KMS-11 (cell line): ENCODE measurements at regions not wholly inside any gene's neighbourhood (a gene's known extent, or its start where the extent isn't known, plus 50 kb on each side); places are given as distances from the start of the nearest gene placed in this dataset.

ENCODE experiments used
- H2AFZ ChIP-seq: fragments of 200-600 bp; sonication (generic); 2 replicates; pipeline ENCODE4 v1.6.1; 2016; ENCODE audit warnings: antibody characterized with exemption, mixed run types, low read depth
- H3K27ac ChIP-seq: fragments of 200-600 bp; sonication (generic); 2 replicates; pipeline ENCODE4 v1.6.1; 2016; ENCODE audit warnings: mild to moderate bottlenecking, mixed run types
- H3K27me3 ChIP-seq: fragments of 200-600 bp; sonication (generic); 2 replicates; pipeline ENCODE4 v1.6.1; 2017; ENCODE audit warnings: mild to moderate bottlenecking, low read depth, mixed run types, moderate library complexity; ENCODE audit not compliant: insufficient read depth
- H3K36me3 ChIP-seq: fragments of 200-600 bp; sonication (generic); 2 replicates; pipeline ENCODE4 v1.6.1; 2017; ENCODE audit warnings: mild to moderate bottlenecking, mixed run types; ENCODE audit not compliant: insufficient read depth
- H3K4me1 ChIP-seq: fragments of 200-600 bp; sonication (generic); 2 replicates; pipeline ENCODE4 v1.6.1; 2016; ENCODE audit warnings: mild to moderate bottlenecking, low read depth, mixed run types; ENCODE audit not compliant: poor library complexity, severe bottlenecking
- H3K4me2 ChIP-seq: fragments of 200-600 bp; sonication (generic); 2 replicates; pipeline ENCODE4 v1.7.0; 2016; ENCODE audit warnings: mild to moderate bottlenecking, mixed run types
- H3K4me3 ChIP-seq: fragments of 200-600 bp; sonication (generic); IDR thresholded peaks from 2 replicates; pipeline ENCODE4 v1.6.1; 2017; ENCODE audit warnings: low read depth, low read length, mixed read lengths; ENCODE audit not compliant: insufficient read depth
- H3K79me2 ChIP-seq: fragments of 200-600 bp; sonication (generic); 2 replicates; pipeline ENCODE4 v1.6.1; 2016; ENCODE audit warnings: low read depth, mixed run types; ENCODE audit not compliant: insufficient read depth
- H3K9ac ChIP-seq: fragments of 200-600 bp; sonication (generic); 2 replicates; pipeline ENCODE4 v1.6.1; 2016; ENCODE audit warnings: mild to moderate bottlenecking, mixed run types
- H4K20me1 ChIP-seq: fragments of 200-600 bp; sonication (generic); 2 replicates; pipeline ENCODE4 v1.6.1; 2016; ENCODE audit warnings: mild to moderate bottlenecking, mixed run types; ENCODE audit not compliant: insufficient read depth
- TF ChIP-seq, protein P1 (sequence below): fragments of 200-600 bp; sonication (generic); conservative IDR thresholded peaks from 2 replicates; pipeline ENCODE4 v1.6.1; 2017; ENCODE audit warnings: low read depth, mild to moderate bottlenecking, antibody characterized with exemption, low read length, moderate library complexity, mixed read lengths

DNA sequence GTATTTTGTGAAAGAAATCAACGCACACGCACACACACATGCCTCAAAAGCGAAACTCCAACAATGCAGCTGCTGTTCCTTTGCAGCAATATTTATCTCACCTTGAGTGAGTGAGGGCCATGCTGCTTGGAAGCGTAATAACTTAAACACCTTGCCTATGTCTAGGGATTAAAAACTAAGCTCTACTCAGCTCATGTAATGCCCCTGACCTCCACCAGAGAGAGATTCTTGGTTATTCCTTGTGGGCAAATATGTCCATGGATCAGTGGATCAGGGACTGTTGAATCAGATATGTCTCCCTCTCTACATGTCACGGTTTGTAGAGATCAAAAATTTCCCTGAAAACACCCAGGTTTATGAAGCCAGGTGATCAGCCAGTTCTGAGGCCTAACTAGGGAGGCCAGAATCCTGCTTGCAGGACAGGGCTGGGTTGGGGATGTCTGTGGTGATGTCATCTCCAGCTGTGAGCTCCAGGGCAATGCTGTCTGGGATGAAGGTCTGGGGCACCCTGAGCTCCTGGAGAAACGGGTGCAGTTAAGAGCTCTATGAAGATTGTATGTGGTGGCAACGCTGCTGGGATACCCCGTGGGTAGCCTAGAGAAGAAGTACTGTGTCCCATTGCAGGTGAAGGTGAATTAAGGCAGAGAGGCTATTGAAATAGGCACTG is 149.4 kb downstream of the KCNJ12 start:
- Histone ChIP-seq H3K9ac (no peak overlapping the region), H3K79me2 (no peaks in the 10 kb centered on the region), H4K20me1 (no peaks in the 10 kb centered on the region), H3K27me3 (peaks cover 3% of the 10 kb centered on the region; the same call in 1 of the 2 replicates), H2AFZ (no peak overlapping the region), H3K36me3 (no peaks in the 10 kb centered on the region), H3K27ac (no peak overlapping the region), H3K4me1 (no peaks in the 10 kb centered on the region), H3K4me2 (no peak overlapping the region), H3K4me3 (no peak overlapping the region)
- TF ChIP-seq, protein P1, sequence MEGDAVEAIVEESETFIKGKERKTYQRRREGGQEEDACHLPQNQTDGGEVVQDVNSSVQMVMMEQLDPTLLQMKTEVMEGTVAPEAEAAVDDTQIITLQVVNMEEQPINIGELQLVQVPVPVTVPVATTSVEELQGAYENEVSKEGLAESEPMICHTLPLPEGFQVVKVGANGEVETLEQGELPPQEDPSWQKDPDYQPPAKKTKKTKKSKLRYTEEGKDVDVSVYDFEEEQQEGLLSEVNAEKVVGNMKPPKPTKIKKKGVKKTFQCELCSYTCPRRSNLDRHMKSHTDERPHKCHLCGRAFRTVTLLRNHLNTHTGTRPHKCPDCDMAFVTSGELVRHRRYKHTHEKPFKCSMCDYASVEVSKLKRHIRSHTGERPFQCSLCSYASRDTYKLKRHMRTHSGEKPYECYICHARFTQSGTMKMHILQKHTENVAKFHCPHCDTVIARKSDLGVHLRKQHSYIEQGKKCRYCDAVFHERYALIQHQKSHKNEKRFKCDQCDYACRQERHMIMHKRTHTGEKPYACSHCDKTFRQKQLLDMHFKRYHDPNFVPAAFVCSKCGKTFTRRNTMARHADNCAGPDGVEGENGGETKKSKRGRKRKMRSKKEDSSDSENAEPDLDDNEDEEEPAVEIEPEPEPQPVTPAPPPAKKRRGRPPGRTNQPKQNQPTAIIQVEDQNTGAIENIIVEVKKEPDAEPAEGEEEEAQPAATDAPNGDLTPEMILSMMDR: no peak

DNA sequence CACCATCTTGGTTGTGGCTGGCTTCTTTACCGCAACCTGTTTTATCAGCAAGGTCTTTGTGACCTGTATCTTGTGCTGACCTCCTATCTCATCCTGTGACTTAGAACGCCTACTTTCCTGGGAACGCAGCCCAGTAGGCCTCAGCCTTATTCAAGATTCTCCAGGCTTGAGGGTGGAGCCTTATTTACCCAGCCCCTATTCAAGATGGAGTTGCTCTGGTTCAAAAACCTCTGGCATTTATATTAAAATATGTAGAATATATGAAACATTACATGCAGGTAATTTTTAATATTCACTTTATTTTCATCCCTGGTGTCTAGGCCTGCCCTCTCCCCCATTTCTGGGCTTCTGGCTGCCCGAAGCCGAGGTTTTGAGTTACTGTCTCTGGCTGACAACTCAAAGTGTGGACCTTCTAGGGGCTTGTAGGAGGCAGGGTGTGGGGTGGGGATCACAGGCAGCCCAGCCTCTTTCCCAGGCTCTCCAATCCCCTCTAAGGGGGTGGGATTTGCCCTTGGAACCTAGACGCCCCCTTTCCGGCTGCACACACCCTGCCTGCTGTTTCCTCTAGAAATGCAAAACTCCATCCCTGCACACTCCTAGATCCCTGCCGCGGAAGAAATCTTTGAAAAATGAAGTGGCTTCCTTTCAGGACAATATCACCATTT is 152.0 kb downstream of the KCNJ12 start:
- Histone ChIP-seq H3K9ac (no peak overlapping the region), H3K36me3 (no peaks in the 10 kb centered on the region), H3K27ac (no peak overlapping the region), H4K20me1 (no peaks in the 10 kb centered on the region), H3K4me2 (no peak overlapping the region), H2AFZ (no peak overlapping the region), H3K79me2 (no peaks in the 10 kb centered on the region), H3K27me3 (peaks cover 7% of the 10 kb centered on the region; the same call in 1 of the 2 replicates), H3K4me1 (peaks cover 11% of the 10 kb centered on the region), H3K4me3 (no peak overlapping the region)
- TF ChIP-seq, protein P1: no peak

- no peaks in the 10 kb centered on the region for H3K36me3 ChIP-seq
- H3K4me1 ChIP-seq: peaks cover 23% of the 10 kb centered on the region
- H3K4me2 ChIP-seq: no peak overlapping the region
- H3K4me3 ChIP-seq: no peak overlapping the region
- no peak overlapping the region for H2AFZ ChIP-seq
- H3K27me3 ChIP-seq: peaks cover 11% of the 10 kb centered on the region; the same call in 1 of the 2 replicates
- H4K20me1 ChIP-seq: 0 out of 2 replicates have a peak, but pooled peaks cover 4% of the 10 kb centered on the region
- H3K79me2 ChIP-seq: no peaks in the 10 kb centered on the region
- H3K27ac ChIP-seq: no peak overlapping the region
- H3K9ac ChIP-seq: no peak overlapping the region
- TF ChIP-seq, protein P1: no peak
Observed at GRCh38 chr17:21530311-21530710, 154.2 kb downstream of the KCNJ12 start.

GRCh38 chr17:21530841-21531240 is 154.7 kb downstream of the KCNJ12 start:
- H3K4me1 ChIP-seq: peaks cover 23% of the 10 kb centered on the region
- no peaks in the 10 kb centered on the region for H3K36me3 ChIP-seq
- peaks cover 11% of the 10 kb centered on the region; the same call in 1 of the 2 replicates for H3K27me3 ChIP-seq
- H2AFZ ChIP-seq: no peak overlapping the region
- no peak overlapping the region for H3K9ac ChIP-seq
- TF ChIP-seq, protein P1: no peak
- no peak overlapping the region for H3K27ac ChIP-seq
- H3K4me3 ChIP-seq: no peak overlapping the region
- H4K20me1 ChIP-seq: 0 out of 2 replicates have a peak, but pooled peaks cover 4% of the 10 kb centered on the region
- no peak overlapping the region for H3K4me2 ChIP-seq
- H3K79me2 ChIP-seq: no peaks in the 10 kb centered on the region
